ENCODE measurements at regions not wholly inside any gene's neighbourhood (a gene's known extent, or its start where the extent isn't known, plus 50 kb on each side); places are given as distances from the start of the nearest gene placed in this dataset.

GRCh38 chr2:6008726-6009125, 316.5 kb downstream of the SOX11 start:
- no peaks in the 10 kb centered on the region for H3K9me3 ChIP-seq
- 37 to 48% methylated on average over 1 of the region's 1 CpG for WGBS, 2 donors
- H3K27ac ChIP-seq, result no peak overlapping the region
- no peaks in the 10 kb centered on the region for H3K27me3 ChIP-seq
- TF ChIP-seq POLR2A (IDR thresholded peaks at IDR 0.05) (no peak), CTCF (IDR thresholded peaks at IDR 0.05) (no peak)
- no peak overlapping the region for H3K4me3 ChIP-seq
- no peaks in the 10 kb centered on the region for H3K4me1 ChIP-seq
- DNase-seq, result no peak
- H3K36me3 ChIP-seq, result no peaks in the 10 kb centered on the region
- intact Hi-C loops (cut with DNase I), result no loop called here

- intact Hi-C loops (cut with DNase I), result no loop called here
Measured at GRCh38 chr2:6010163-6010562, 318.0 kb downstream of the SOX11 start.

GRCh38 chr2:6011921-6012320, 319.7 kb downstream of the SOX11 start:
- no peak for TF ChIP-seq CTCF (IDR thresholded peaks at IDR 0.05)
- no peak for TF ChIP-seq POLR2A (IDR thresholded peaks at IDR 0.05)
- intact Hi-C loops (cut with DNase I), result no loop called here
- Histone ChIP-seq H3K9me3 (no peaks in the 10 kb centered on the region), H3K27me3 (no peaks in the 10 kb centered on the region), H3K4me1 (no peaks in the 10 kb centered on the region), H3K36me3 (no peaks in the 10 kb centered on the region), H3K4me3 (no peak overlapping the region), H3K27ac (no peak overlapping the region)
- no peak for DNase-seq
- 51 to 56% methylated on average over 4 of the region's 4 CpGs for WGBS, 2 donors

More at GRCh38 chr2:6010163-6010562, 318.0 kb downstream of the SOX11 start:
- H3K36me3 ChIP-seq, result no peaks in the 10 kb centered on the region
- 87% methylated on average over 3 to 4 of the region's 5 CpGs for WGBS, 2 donors
- TF ChIP-seq CTCF (IDR thresholded peaks at IDR 0.05) (no peak), POLR2A (IDR thresholded peaks at IDR 0.05) (no peak)
- no peak for DNase-seq
- no peak overlapping the region for H3K27ac ChIP-seq
- no peak overlapping the region for H3K4me3 ChIP-seq
- no peaks in the 10 kb centered on the region for H3K27me3 ChIP-seq
- no peaks in the 10 kb centered on the region for H3K4me1 ChIP-seq
- no peaks in the 10 kb centered on the region for H3K9me3 ChIP-seq

- Histone ChIP-seq H3K4me1 (no peaks in the 10 kb centered on the region), H3K27ac (no peak overlapping the region), H3K27me3 (no peaks in the 10 kb centered on the region), H3K36me3 (no peaks in the 10 kb centered on the region), H3K9me3 (no peaks in the 10 kb centered on the region), H3K4me3 (no peak overlapping the region)
- 57 to 75% methylated on average over 8 of the region's 8 CpGs for WGBS, 2 donors
- intact Hi-C loops (cut with DNase I), result no loop called here
- no peak for DNase-seq
- TF ChIP-seq CTCF (IDR thresholded peaks at IDR 0.05) (no peak), POLR2A (IDR thresholded peaks at IDR 0.05) (no peak)
Measured at GRCh38 chr2:6017736-6018286, 325.6 kb downstream of the SOX11 start.

- H3K4me1 ChIP-seq, result no peaks in the 10 kb centered on the region
- H3K4me3 ChIP-seq, result no peak overlapping the region
- intact Hi-C loops (cut with DNase I), result no loop called here
- no peaks in the 10 kb centered on the region for H3K27me3 ChIP-seq
- 34 to 43% methylated on average over 2 of the region's 2 CpGs for WGBS, 2 donors
- no peak for DNase-seq
- no peak overlapping the region for H3K27ac ChIP-seq
- H3K36me3 ChIP-seq, result no peaks in the 10 kb centered on the region
- no peaks in the 10 kb centered on the region for H3K9me3 ChIP-seq
- TF ChIP-seq POLR2A (IDR thresholded peaks at IDR 0.05), result no peak
- TF ChIP-seq CTCF (IDR thresholded peaks at IDR 0.05), result no peak
Measured at GRCh38 chr2:6024229-6024628, 332.0 kb downstream of the SOX11 start.

Measured in esophagus squamous epithelium (tissue), 5 donors.